ENCODE measurements at regions not wholly inside any gene's neighbourhood (a gene's known extent, or its start where the extent isn't known, plus 50 kb on each side); places are given as distances from the start of the nearest gene placed in this dataset.

DNA sequence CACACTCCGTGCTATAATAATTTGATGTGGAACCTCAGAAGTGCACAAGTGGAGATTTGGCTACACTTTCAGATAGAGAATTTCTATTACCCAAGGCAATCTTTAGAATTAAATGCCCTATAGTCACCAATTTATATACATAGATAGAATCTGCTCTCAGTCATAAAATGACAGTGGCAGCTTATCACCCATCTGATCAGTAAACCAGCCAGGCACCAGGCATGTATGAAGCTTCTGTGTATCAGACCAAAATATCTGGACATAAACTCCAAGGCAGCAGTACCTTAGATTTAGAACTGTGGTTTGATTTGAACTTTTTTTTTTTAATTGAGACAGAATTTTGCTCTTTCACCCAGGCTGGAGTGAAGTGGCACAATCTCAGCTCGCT, 180.9 kb downstream of the IPMK start:
- TF ChIP-seq, protein P1, sequence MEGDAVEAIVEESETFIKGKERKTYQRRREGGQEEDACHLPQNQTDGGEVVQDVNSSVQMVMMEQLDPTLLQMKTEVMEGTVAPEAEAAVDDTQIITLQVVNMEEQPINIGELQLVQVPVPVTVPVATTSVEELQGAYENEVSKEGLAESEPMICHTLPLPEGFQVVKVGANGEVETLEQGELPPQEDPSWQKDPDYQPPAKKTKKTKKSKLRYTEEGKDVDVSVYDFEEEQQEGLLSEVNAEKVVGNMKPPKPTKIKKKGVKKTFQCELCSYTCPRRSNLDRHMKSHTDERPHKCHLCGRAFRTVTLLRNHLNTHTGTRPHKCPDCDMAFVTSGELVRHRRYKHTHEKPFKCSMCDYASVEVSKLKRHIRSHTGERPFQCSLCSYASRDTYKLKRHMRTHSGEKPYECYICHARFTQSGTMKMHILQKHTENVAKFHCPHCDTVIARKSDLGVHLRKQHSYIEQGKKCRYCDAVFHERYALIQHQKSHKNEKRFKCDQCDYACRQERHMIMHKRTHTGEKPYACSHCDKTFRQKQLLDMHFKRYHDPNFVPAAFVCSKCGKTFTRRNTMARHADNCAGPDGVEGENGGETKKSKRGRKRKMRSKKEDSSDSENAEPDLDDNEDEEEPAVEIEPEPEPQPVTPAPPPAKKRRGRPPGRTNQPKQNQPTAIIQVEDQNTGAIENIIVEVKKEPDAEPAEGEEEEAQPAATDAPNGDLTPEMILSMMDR (conservative IDR thresholded peaks at IDR 0.05 in 1 of 2, IDR thresholded peaks at IDR 0.05 in 1 of 2; ENCODE audit: extremely low read depth in 1 of 2, insufficient read depth in 1 of 2, low read depth in 1 of 2, low read length in 2 of 2): no peak
- no peak for TF ChIP-seq EZH2 (IDR thresholded peaks at IDR 0.05; ENCODE audit: borderline replicate concordance, low read length)
